ENCODE measurements at regions not wholly inside any gene's neighbourhood (a gene's known extent, or its start where the extent isn't known, plus 50 kb on each side); places are given as distances from the start of the nearest gene placed in this dataset.

GRCh38 chr13:99843872-99844271 is 127.7 kb downstream of the ZIC5 start:
- WGBS (ENCODE audit: low lambda C conversion rate, missing lambda C conversion rate): 63% methylated on average over 9 of the region's 9 CpGs
- no peak overlapping the region for H3K27ac ChIP-seq
- no peaks in the 10 kb centered on the region for H4K20me1 ChIP-seq (ENCODE audit: insufficient read depth, poor library complexity, severe bottlenecking)
- no peak overlapping the region for H3K4me2 ChIP-seq
- H3K27me3 ChIP-seq: peaks cover 6% of the 10 kb centered on the region
- no peaks in the 10 kb centered on the region for H3K79me2 ChIP-seq
- no peaks in the 10 kb centered on the region for H3K36me3 ChIP-seq (replicated peaks; ENCODE audit: insufficient read depth, low read depth)
- no peak overlapping the region for H3K4me3 ChIP-seq
- no peaks in the 10 kb centered on the region for H3K4me1 ChIP-seq (ENCODE audit: insufficient read depth)
- H3K9me3 ChIP-seq (ENCODE audit: low read depth): no peaks in the 10 kb centered on the region
- no peak for DNase-seq (ENCODE audit: low spot score)
- H3K9me2 ChIP-seq (replicated peaks; ENCODE audit: insufficient read depth): no peaks in the 10 kb centered on the region
- no peak for TF ChIP-seq EZH2 (IDR thresholded peaks at IDR 0.05; ENCODE audit: borderline replicate concordance)
- no peak for TF ChIP-seq CTCF (IDR thresholded peaks at IDR 0.05; ENCODE audit: poor library complexity)
- TF ChIP-seq EZH2phosphoT487 (IDR thresholded peaks at IDR 0.05; ENCODE audit: low read depth, severe bottlenecking, unreplicated experiment): no peak
- no peak overlapping the region for H2AFZ ChIP-seq

GRCh38 chr13:99842405-99842804 is 129.2 kb downstream of the ZIC5 start:
- DNase-seq (ENCODE audit: low spot score): no peak
- H3K4me2 ChIP-seq: no peak overlapping the region
- no peak overlapping the region for H3K27ac ChIP-seq
- H4K20me1 ChIP-seq (ENCODE audit: insufficient read depth, poor library complexity, severe bottlenecking): no peaks in the 10 kb centered on the region
- no peaks in the 10 kb centered on the region for H3K36me3 ChIP-seq (replicated peaks; ENCODE audit: insufficient read depth, low read depth)
- H3K27me3 ChIP-seq: peaks cover 6% of the 10 kb centered on the region
- H3K4me3 ChIP-seq: no peak overlapping the region
- no peaks in the 10 kb centered on the region for H3K9me3 ChIP-seq (ENCODE audit: low read depth)
- 85% methylated on average over 1 of the region's 1 CpG for WGBS (ENCODE audit: low lambda C conversion rate, missing lambda C conversion rate)
- no peak for TF ChIP-seq CTCF (IDR thresholded peaks at IDR 0.05; ENCODE audit: poor library complexity)
- TF ChIP-seq EZH2phosphoT487 (IDR thresholded peaks at IDR 0.05; ENCODE audit: low read depth, severe bottlenecking, unreplicated experiment): no peak
- no peak for TF ChIP-seq EZH2 (IDR thresholded peaks at IDR 0.05; ENCODE audit: borderline replicate concordance)
- H2AFZ ChIP-seq: no peak overlapping the region
- H3K79me2 ChIP-seq: no peaks in the 10 kb centered on the region
- no peaks in the 10 kb centered on the region for H3K4me1 ChIP-seq (ENCODE audit: insufficient read depth)
- no peaks in the 10 kb centered on the region for H3K9me2 ChIP-seq (replicated peaks; ENCODE audit: insufficient read depth)

GRCh38 chr13:99836291-99836690 is 135.3 kb downstream of the ZIC5 start:
- Histone ChIP-seq H3K4me1 (ENCODE audit: insufficient read depth) (no peaks in the 10 kb centered on the region), H3K27me3 (no peaks in the 10 kb centered on the region), H3K27ac (no peak overlapping the region), H3K4me2 (no peak overlapping the region), H4K20me1 (ENCODE audit: insufficient read depth, poor library complexity, severe bottlenecking) (no peaks in the 10 kb centered on the region), H3K36me3 (replicated peaks; ENCODE audit: insufficient read depth, low read depth) (no peaks in the 10 kb centered on the region), H3K9me2 (replicated peaks; ENCODE audit: insufficient read depth) (no peaks in the 10 kb centered on the region), H2AFZ (no peak overlapping the region), H3K4me3 (no peak overlapping the region), H3K79me2 (no peaks in the 10 kb centered on the region), H3K9me3 (ENCODE audit: low read depth) (no peaks in the 10 kb centered on the region)
- DNase-seq (ENCODE audit: low spot score): no peak
- no peak for TF ChIP-seq CTCF (IDR thresholded peaks at IDR 0.05; ENCODE audit: poor library complexity)
- TF ChIP-seq EZH2 (IDR thresholded peaks at IDR 0.05; ENCODE audit: borderline replicate concordance): no peak
- no peak for TF ChIP-seq EZH2phosphoT487 (IDR thresholded peaks at IDR 0.05; ENCODE audit: low read depth, severe bottlenecking, unreplicated experiment)
- WGBS (ENCODE audit: low lambda C conversion rate, missing lambda C conversion rate): 90% methylated on average over 4 of the region's 4 CpGs

- no peaks in the 10 kb centered on the region for H3K9me3 ChIP-seq (ENCODE audit: low read depth)
- H3K27me3 ChIP-seq: no peaks in the 10 kb centered on the region
- H3K4me2 ChIP-seq: no peak overlapping the region
- H3K4me3 ChIP-seq: no peak overlapping the region
- 67% methylated on average over 1 of the region's 1 CpG for WGBS (ENCODE audit: low lambda C conversion rate, missing lambda C conversion rate)
- no peaks in the 10 kb centered on the region for H3K9me2 ChIP-seq (replicated peaks; ENCODE audit: insufficient read depth)
- H4K20me1 ChIP-seq (ENCODE audit: insufficient read depth, poor library complexity, severe bottlenecking): no peaks in the 10 kb centered on the region
- H2AFZ ChIP-seq: no peak overlapping the region
- no peaks in the 10 kb centered on the region for H3K79me2 ChIP-seq
- H3K36me3 ChIP-seq (replicated peaks; ENCODE audit: insufficient read depth, low read depth): no peaks in the 10 kb centered on the region
- no peak for TF ChIP-seq EZH2phosphoT487 (IDR thresholded peaks at IDR 0.05; ENCODE audit: low read depth, severe bottlenecking, unreplicated experiment)
- no peak for TF ChIP-seq CTCF (IDR thresholded peaks at IDR 0.05; ENCODE audit: poor library complexity)
- TF ChIP-seq EZH2 (IDR thresholded peaks at IDR 0.05; ENCODE audit: borderline replicate concordance): no peak
- DNase-seq (ENCODE audit: low spot score): no peak
- H3K27ac ChIP-seq: no peak overlapping the region
- no peaks in the 10 kb centered on the region for H3K4me1 ChIP-seq (ENCODE audit: insufficient read depth)
Observed at GRCh38 chr13:99835442-99835841, 136.1 kb downstream of the ZIC5 start.

All from hepatocyte (in vitro differentiated cells).